Transverse colon (tissue), 4 donors: ENCODE measurements at regions not wholly inside any gene's neighbourhood (a gene's known extent, or its start where the extent isn't known, plus 50 kb on each side); places are given as distances from the start of the nearest gene placed in this dataset.
A peak's percentile ranks its signal among the peaks of the same experiment; 100 is the strongest.

ENCODE experiments used
- DNase-seq: peaks from one replicate; pipeline ENCODE4 v3.0.0-alpha.2; 2019
- H3K27ac ChIP-seq, 4 donors: fragments of 200-600 bp; sonication (generic); 2 replicates each; pipeline ENCODE4 v1.5.1; 2016 to 2018; ENCODE audit warnings: inconsistent platforms in 4 of 4
- H3K27me3 ChIP-seq: fragments of 200-600 bp; sonication (generic); 2 replicates; pipeline ENCODE4 v1.5.1; 2017; ENCODE audit warnings: inconsistent platforms
- H3K36me3 ChIP-seq, 4 donors: fragments of 200-600 bp; sonication (generic); 2 replicates each; pipeline ENCODE4 v1.5.1; 2017 to 2019; ENCODE audit warnings: inconsistent platforms in 4 of 4
- H3K4me1 ChIP-seq, 4 donors: fragments of 200-600 bp; sonication (generic); 2 replicates each; pipeline ENCODE4 v1.5.1; 2017 to 2020; ENCODE audit warnings: inconsistent platforms in 4 of 4
- H3K4me3 ChIP-seq, 4 donors: fragments of 200-600 bp; sonication (generic); 1 replicate in 1 of 4; 2 replicates in 3 of 4; pipeline versions ENCODE4 v1.5.1 to v1.6.1; 2017 to 2019; ENCODE audit warnings: inconsistent platforms in 4 of 4
- H3K9me3 ChIP-seq, 2 donors: fragments of 200-600 bp; sonication (generic); 2 replicates each; pipeline ENCODE4 v1.5.1; 2017 to 2019; ENCODE audit warnings: inconsistent platforms in 2 of 2
- EP300 ChIP-seq: sonication (generic); formaldehyde crosslinking; IDR thresholded peaks from one replicate; pipeline ENCODE4 v1.6.1; 2017; ENCODE audit warnings: antibody characterized with exemption, low read depth
- POLR2A ChIP-seq: fragments of 450-650 bp; IDR thresholded peaks from one replicate; pipeline ENCODE4 v1.6.1; 2016; ENCODE audit warnings: antibody characterized with exemption, mild to moderate bottlenecking, moderate library complexity
- POLR2AphosphoS5 ChIP-seq, 3 donors: sonication (generic); formaldehyde crosslinking; IDR thresholded peaks; one replicate each; pipeline ENCODE4 v1.6.1; 2016; ENCODE audit warnings: antibody characterized with exemption in 3 of 3
- WGBS, 2 donors: methylation state at CpG; one replicate each; pipeline ENCODE4 v1.1.5; 2018; ENCODE audit warnings: low coverage in 1 of 2; 5-methylcytosine and 5-hydroxymethylcytosine counted together
- in situ Hi-C, 4 donors: fragments of 200-750 bp; cut with MboI; loops; one replicate each; pipeline versions ENCODE4 v1.15.0 to v1.15.1; 2017; ENCODE audit warnings: low sequenced_read_pairs in 3 of 4, low pct_ligation_motif_present in 1 of 4, low pct_unique_long_range_greater_than_20kb in 1 of 4
- intact Hi-C: fragments of 100-400 bp; cut with DNase I; formaldehyde crosslinking; loops from one replicate; pipeline ENCODE4 v1.15.1; 2023; ENCODE audit warnings: low total_unique reads
- TF ChIP-seq, protein P1 (sequence below), 5 experiments: fragments of 200-600 bp in 3 of 5; fragments of 450-650 bp in 2 of 5; sonication (generic) in 3 of 5; IDR thresholded peaks; 1 replicate in 2 of 5; 2 replicates in 3 of 5; pipeline ENCODE4 v1.5.1; 2016 to 2017; ENCODE audit warnings: antibody characterized with exemption in 5 of 5, inconsistent platforms in 3 of 5, mild to moderate bottlenecking in 2 of 5, moderate library complexity in 1 of 5

- whole genome bisulfite sequencing, 2 donors, result 0 to 46% methylated on average over 1 to 16 of the region's 16 CpGs
- intact Hi-C loops (loop anchor here (10.0 kb wide), 2 partner anchors 79 to 319 kb away; no protein-coding TSS in a partner anchor), in situ Hi-C loops (loop anchor here (10.0 to 25.0 kb wide), 5 partner anchors 184 to 841 kb away; partner anchors contain the start of gene PRKACB (in 4 of the 4))
- Histone ChIP-seq H3K27ac (no peak overlapping the region), H3K9me3 (no peaks in the 10 kb centered on the region), H3K4me1 (no peaks in the 10 kb centered on the region), H3K36me3 (no peaks in the 10 kb centered on the region), H3K4me3 (no peak overlapping the region), H3K27me3 (no peaks in the 10 kb centered on the region)
- DNase-seq, result peak; percentile 76
- TF ChIP-seq, protein P1, sequence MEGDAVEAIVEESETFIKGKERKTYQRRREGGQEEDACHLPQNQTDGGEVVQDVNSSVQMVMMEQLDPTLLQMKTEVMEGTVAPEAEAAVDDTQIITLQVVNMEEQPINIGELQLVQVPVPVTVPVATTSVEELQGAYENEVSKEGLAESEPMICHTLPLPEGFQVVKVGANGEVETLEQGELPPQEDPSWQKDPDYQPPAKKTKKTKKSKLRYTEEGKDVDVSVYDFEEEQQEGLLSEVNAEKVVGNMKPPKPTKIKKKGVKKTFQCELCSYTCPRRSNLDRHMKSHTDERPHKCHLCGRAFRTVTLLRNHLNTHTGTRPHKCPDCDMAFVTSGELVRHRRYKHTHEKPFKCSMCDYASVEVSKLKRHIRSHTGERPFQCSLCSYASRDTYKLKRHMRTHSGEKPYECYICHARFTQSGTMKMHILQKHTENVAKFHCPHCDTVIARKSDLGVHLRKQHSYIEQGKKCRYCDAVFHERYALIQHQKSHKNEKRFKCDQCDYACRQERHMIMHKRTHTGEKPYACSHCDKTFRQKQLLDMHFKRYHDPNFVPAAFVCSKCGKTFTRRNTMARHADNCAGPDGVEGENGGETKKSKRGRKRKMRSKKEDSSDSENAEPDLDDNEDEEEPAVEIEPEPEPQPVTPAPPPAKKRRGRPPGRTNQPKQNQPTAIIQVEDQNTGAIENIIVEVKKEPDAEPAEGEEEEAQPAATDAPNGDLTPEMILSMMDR (IDR thresholded peaks at IDR 0.05), result peak; percentile 91 to 96 (median 95)
- TF ChIP-seq EP300, result no peak
These were observed 63.5 kb upstream of the SSX2IP start for GRCh38 chr1:84753516-84754385.

GRCh38 chr1:84750110-84750730 is 60.0 kb upstream of the SSX2IP start:
- H3K27ac ChIP-seq, result no peak overlapping the region
- no peak overlapping the region for H3K4me3 ChIP-seq
- H3K4me1 ChIP-seq, result no peaks in the 10 kb centered on the region
- in situ Hi-C loops (loop anchor here (10.0 to 25.0 kb wide), 5 partner anchors 187 to 838 kb away; partner anchors contain the start of gene PRKACB (in 4 of the 4)), intact Hi-C loops (loop anchor here (10.0 kb wide), 2 partner anchors 75 to 315 kb away; no protein-coding TSS in a partner anchor)
- 69 to 93% methylated on average over 2 to 6 of the region's 6 CpGs for WGBS, 2 donors
- no peaks in the 10 kb centered on the region for H3K36me3 ChIP-seq
- H3K27me3 ChIP-seq, result no peaks in the 10 kb centered on the region
- no peak for DNase-seq
- TF ChIP-seq POLR2A, result no peak
- TF ChIP-seq EP300, result no peak
- TF ChIP-seq, protein P1 (IDR thresholded peaks at IDR 0.05), result no peak
- no peak for TF ChIP-seq POLR2AphosphoS5 (IDR thresholded peaks at IDR 0.05)
- no peaks in the 10 kb centered on the region for H3K9me3 ChIP-seq

DNA sequence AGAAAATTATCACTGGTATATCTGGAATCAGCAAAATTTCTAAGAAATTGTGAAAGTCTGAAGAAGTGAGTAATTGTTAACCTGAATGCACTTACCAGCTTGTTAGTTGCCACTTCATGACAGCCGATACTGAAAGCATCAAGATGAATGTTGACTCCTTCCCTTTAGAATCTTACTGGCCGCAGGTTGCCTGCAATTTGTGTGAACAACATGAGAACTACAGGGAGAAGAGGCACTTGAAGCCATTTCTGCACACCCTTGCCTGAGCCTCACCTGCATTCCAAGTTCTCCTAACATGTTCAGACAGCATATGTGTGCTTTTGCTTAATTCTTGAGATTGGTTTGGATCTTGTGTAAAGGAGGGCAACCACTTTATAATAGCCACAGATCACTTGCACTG is 59.2 kb upstream of the SSX2IP start:
- H3K36me3 ChIP-seq, result no peaks in the 10 kb centered on the region
- no peaks in the 10 kb centered on the region for H3K9me3 ChIP-seq
- in situ Hi-C loops, result no loop called here
- H3K4me1 ChIP-seq, result no peaks in the 10 kb centered on the region
- H3K4me3 ChIP-seq, result no peak overlapping the region
- no peak overlapping the region for H3K27ac ChIP-seq
- DNase-seq, result no peak
- intact Hi-C loops, result no loop called here
- TF ChIP-seq POLR2A (no peak), POLR2AphosphoS5 (IDR thresholded peaks at IDR 0.05) (no peak), EP300 (no peak)
- TF ChIP-seq, protein P1 (IDR thresholded peaks at IDR 0.05), result no peak
- 70 to 75% methylated on average over 2 of the region's 2 CpGs for WGBS, 2 donors
- no peaks in the 10 kb centered on the region for H3K27me3 ChIP-seq

- Histone ChIP-seq H3K27me3 (no peaks in the 10 kb centered on the region), H3K4me1 (no peaks in the 10 kb centered on the region), H3K36me3 (no peaks in the 10 kb centered on the region), H3K9me3 (no peaks in the 10 kb centered on the region), H3K4me3 (no peak overlapping the region), H3K27ac (no peak overlapping the region)
- in situ Hi-C loops, result no loop called here
- TF ChIP-seq POLR2AphosphoS5 (IDR thresholded peaks at IDR 0.05), result no peak
- no peak for TF ChIP-seq EP300
- TF ChIP-seq POLR2A, result no peak
- TF ChIP-seq, protein P1 (IDR thresholded peaks at IDR 0.05), result no peak
- DNase-seq, result no peak
- 93 to 96% methylated on average over 2 to 3 of the region's 3 CpGs for WGBS, 2 donors
- intact Hi-C loops, result no loop called here
These were observed 58.1 kb upstream of the SSX2IP start for GRCh38 chr1:84748364-84748763.
